Keratinocyte (primary cell): ENCODE measurements at regions not wholly inside any gene's neighbourhood (a gene's known extent, or its start where the extent isn't known, plus 50 kb on each side); places are given as distances from the start of the nearest gene placed in this dataset.

Source experiments
- DNase-seq: peaks from one replicate; pipeline ENCODE4 v3.0.0-alpha.2; 2011; ENCODE audit warnings: low read depth, missing footprints, low spot score
- FAIRE-seq: peaks from 2 replicates; lab custom pipeline; 2011; peaks lifted over from hg19 to GRCh38; lab: Jason Lieb, UNC
- H2AFZ ChIP-seq: 2 replicates; pipeline ENCODE4 v1.6.0; 2012; ENCODE audit warnings: low read length, control low read depth, inconsistent platforms; ENCODE audit not compliant: control insufficient read depth
- H3K27ac ChIP-seq: 2 replicates; pipeline ENCODE4 v1.5.1; 2011; ENCODE audit warnings: low read length; ENCODE audit not compliant: control insufficient read depth, insufficient read depth
- H3K27me3 ChIP-seq: 3 replicates; pipeline ENCODE4 v1.6.0; 2011; ENCODE audit warnings: low read length; ENCODE audit not compliant: control insufficient read depth, insufficient read depth; ENCODE audit errors: extremely low read depth
- H3K36me3 ChIP-seq, 2 experiments: 2 replicates in 1 of 2; 3 replicates in 1 of 2; pipeline ENCODE4 v1.5.1; 2011; ENCODE audit warnings: low read length in 2 of 2, mild to moderate bottlenecking in 1 of 2; ENCODE audit not compliant: control insufficient read depth in 2 of 2, insufficient read depth in 2 of 2; ENCODE audit errors: extremely low read depth in 1 of 2
- H3K4me1 ChIP-seq: 3 replicates; pipeline ENCODE4 v1.5.1; 2011; ENCODE audit warnings: low read length; ENCODE audit not compliant: control insufficient read depth, insufficient read depth; ENCODE audit errors: extremely low read depth
- H3K4me2 ChIP-seq: 3 replicates; pipeline ENCODE4 v1.6.0; 2011; ENCODE audit warnings: low read depth, low read length; ENCODE audit not compliant: control insufficient read depth, insufficient read depth; ENCODE audit errors: extremely low read depth
- H3K4me3 ChIP-seq, 3 experiments: fragments of 200-600 bp in 1 of 3; sonication (generic) in 1 of 3; 2 replicates in 2 of 3; 3 replicates in 1 of 3; pipeline ENCODE4 v1.5.1; 2011 to 2016; ENCODE audit warnings: low read length in 3 of 3, mild to moderate bottlenecking in 3 of 3, control low read depth in 2 of 3, inconsistent platforms in 1 of 3, low read depth in 1 of 3, mixed read lengths in 1 of 3, mixed run types in 1 of 3, moderate library complexity in 1 of 3; ENCODE audit not compliant: control insufficient read depth in 2 of 3, insufficient read depth in 2 of 3; ENCODE audit errors: extremely low read depth in 1 of 3
- H3K79me2 ChIP-seq: 2 replicates; pipeline ENCODE4 v1.6.0; 2012; ENCODE audit warnings: low read length; ENCODE audit not compliant: control insufficient read depth, insufficient read depth
- H3K9ac ChIP-seq: 3 replicates; pipeline ENCODE4 v1.6.0; 2011; ENCODE audit warnings: low read length; ENCODE audit not compliant: control insufficient read depth, insufficient read depth; ENCODE audit errors: extremely low read depth
- H3K9me1 ChIP-seq: 3 replicates; pipeline ENCODE4 v1.6.0; 2011; ENCODE audit warnings: low read length; ENCODE audit not compliant: control insufficient read depth, insufficient read depth; ENCODE audit errors: extremely low read depth
- H3K9me3 ChIP-seq: 2 replicates; pipeline ENCODE4 v1.5.1; 2012; ENCODE audit warnings: low read depth, low read length; ENCODE audit not compliant: control insufficient read depth
- H4K20me1 ChIP-seq: 3 replicates; pipeline ENCODE4 v1.6.0; 2011; ENCODE audit warnings: low read length; ENCODE audit not compliant: control insufficient read depth, insufficient read depth; ENCODE audit errors: extremely low read depth
- CTCF ChIP-seq, 3 experiments: IDR thresholded peaks in 1 of 3; conservative IDR thresholded peaks in 1 of 3; optimal IDR thresholded peaks in 1 of 3; 2 replicates in 2 of 3; 3 replicates in 1 of 3; pipeline versions ENCODE3 to v1.5.1; 2011; ENCODE audit warnings: low read length in 3 of 3, mild to moderate bottlenecking in 3 of 3, moderate library complexity in 2 of 3, control low read depth in 1 of 3, inconsistent platforms in 1 of 3; ENCODE audit not compliant: insufficient read depth in 2 of 3; ENCODE audit errors: extremely low read depth in 1 of 3
- EZH2 ChIP-seq: IDR thresholded peaks from one replicate; pipeline ENCODE4 v1.6.1; 2012; ENCODE audit warnings: inconsistent platforms, mild to moderate bottlenecking, low read length, moderate library complexity
- dilution Hi-C: fragments of 300-500 bp; cut with MboI; formaldehyde crosslinking; loops from one replicate; pipeline ENCODE4 v1.7.0; 2020; ENCODE audit warnings: low sequenced_read_pairs; ENCODE audit not compliant: extremely low pct_ligation_motif_present

DNA sequence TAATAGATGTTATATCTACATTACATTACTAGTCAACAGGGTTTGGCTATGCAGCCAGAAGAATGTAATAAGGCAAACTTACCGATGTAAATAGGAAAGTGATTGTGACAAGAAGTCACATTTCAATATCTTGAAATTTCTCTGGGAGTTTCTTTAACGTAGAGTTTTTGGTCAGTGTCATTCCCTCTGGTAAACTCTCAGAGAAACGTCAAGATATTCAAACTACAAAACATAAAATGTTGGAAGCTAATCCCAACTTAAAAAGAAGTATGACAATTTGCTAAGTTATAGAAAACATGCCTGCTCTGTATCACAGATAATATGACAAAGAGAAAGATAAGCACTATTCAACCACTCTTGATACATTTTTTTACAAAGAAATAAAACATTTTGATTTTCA lies 111.2 kb upstream of the PRICKLE2 start:
- no peaks in the 10 kb centered on the region for H3K79me2 ChIP-seq
- H3K9ac ChIP-seq, result no peak overlapping the region
- no peak overlapping the region for H2AFZ ChIP-seq
- no peaks in the 10 kb centered on the region for H4K20me1 ChIP-seq
- DNase-seq (no peak), FAIRE-seq (no peak)
- H3K27ac ChIP-seq, result no peak overlapping the region
- no peaks in the 10 kb centered on the region for H3K9me3 ChIP-seq
- TF ChIP-seq CTCF (optimal IDR thresholded peaks at IDR 0.05 in 1 of 3, IDR thresholded peaks at IDR 0.05 in 1 of 3, conservative IDR thresholded peaks at IDR 0.05 in 1 of 3; ENCODE audit: extremely low read depth in 1 of 3, insufficient read depth in 2 of 3, low read length in 3 of 3), result no peak
- no peak overlapping the region for H3K4me3 ChIP-seq
- H3K36me3 ChIP-seq, result no peaks in the 10 kb centered on the region
- no peak overlapping the region for H3K4me2 ChIP-seq
- H3K27me3 ChIP-seq, result no peaks in the 10 kb centered on the region
- no peaks in the 10 kb centered on the region for H3K9me1 ChIP-seq
- no peaks in the 10 kb centered on the region for H3K4me1 ChIP-seq
- dilution Hi-C loops, result no loop called here

DNA sequence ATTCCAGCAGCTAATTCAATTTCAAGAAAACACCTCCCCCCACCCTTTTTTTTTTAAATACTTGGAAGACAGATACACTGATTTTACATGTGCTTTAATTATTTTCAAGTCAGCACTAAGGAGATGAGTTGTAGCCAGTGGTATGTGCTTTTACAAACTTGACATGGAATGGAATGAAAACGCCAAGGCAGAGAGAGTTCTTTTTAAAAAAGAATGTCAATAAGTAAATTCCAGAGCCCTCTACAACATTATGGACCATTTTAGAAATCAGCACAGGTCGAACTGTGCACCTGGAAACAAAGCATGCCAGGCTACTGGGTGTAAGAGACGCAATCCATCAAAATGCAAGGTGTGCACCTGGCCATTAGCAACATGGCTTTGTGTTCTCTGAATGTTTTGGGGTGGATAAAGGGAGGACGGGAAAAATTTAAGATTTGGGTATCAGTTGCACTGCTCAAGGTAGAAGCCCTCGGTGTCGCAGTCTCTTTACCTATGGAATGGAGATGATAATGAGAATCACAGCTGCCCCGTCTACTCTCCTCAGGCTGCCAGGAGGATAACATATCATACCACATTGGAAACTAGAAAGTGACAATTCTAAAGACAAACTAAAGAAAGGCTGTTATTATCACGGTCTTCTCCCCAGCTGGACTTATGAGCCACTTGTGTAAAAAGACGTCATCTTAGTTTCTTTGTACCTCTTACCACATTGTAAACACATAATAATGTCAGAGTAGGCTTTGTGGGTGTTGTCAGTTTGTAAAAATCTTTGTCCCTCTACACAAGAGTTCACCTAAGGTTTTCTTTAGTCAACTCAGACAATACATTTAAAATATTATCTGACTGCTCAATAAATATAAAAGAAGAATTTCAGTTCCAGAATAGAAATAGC lies 107.4 kb upstream of the PRICKLE2 start:
- Histone ChIP-seq H3K4me3 (no peak overlapping the region), H3K9ac (no peak overlapping the region), H3K79me2 (no peaks in the 10 kb centered on the region), H4K20me1 (no peaks in the 10 kb centered on the region), H2AFZ (no peak overlapping the region), H3K9me3 (no peaks in the 10 kb centered on the region), H3K4me1 (no peaks in the 10 kb centered on the region), H3K27ac (no peak overlapping the region), H3K9me1 (no peaks in the 10 kb centered on the region), H3K36me3 (no peaks in the 10 kb centered on the region), H3K4me2 (no peak overlapping the region), H3K27me3 (no peaks in the 10 kb centered on the region)
- no peak for FAIRE-seq
- DNase-seq, result no peak
- dilution Hi-C loops, result no loop called here
- TF ChIP-seq CTCF (optimal IDR thresholded peaks at IDR 0.05 in 1 of 3, IDR thresholded peaks at IDR 0.05 in 1 of 3, conservative IDR thresholded peaks at IDR 0.05 in 1 of 3; ENCODE audit: extremely low read depth in 1 of 3, insufficient read depth in 2 of 3, low read length in 3 of 3) (no peak), EZH2 (no peak)
